DOHH2 (cell line): ENCODE measurements at regions not wholly inside any gene's neighbourhood (a gene's known extent, or its start where the extent isn't known, plus 50 kb on each side); places are given as distances from the start of the nearest gene placed in this dataset.

Source experiments
- H3F3A ChIP-seq: fragments of 200-600 bp; sonication (generic), shearing (Covaris generic); 2 replicates; pipeline ENCODE4 v1.6.0; 2016; ENCODE audit warnings: antibody characterized with exemption, mild to moderate bottlenecking; ENCODE audit not compliant: control insufficient read depth, insufficient read depth
- H3K27ac ChIP-seq: fragments of 200-600 bp; sonication (generic); 2 replicates; pipeline ENCODE4 v1.5.1; 2014; ENCODE audit warnings: low read depth, mild to moderate bottlenecking, low read length, moderate library complexity
- H3K27me3 ChIP-seq: fragments of 200-600 bp; sonication (generic); 2 replicates; pipeline ENCODE4 v1.6.1; 2014; ENCODE audit warnings: mild to moderate bottlenecking, low read length, mixed read lengths; ENCODE audit not compliant: control insufficient read depth
- H3K36me3 ChIP-seq: fragments of 200-600 bp; sonication (generic); 2 replicates; pipeline ENCODE4 v1.6.1; 2014; ENCODE audit warnings: mild to moderate bottlenecking, low read length, moderate library complexity, mixed read lengths; ENCODE audit not compliant: control insufficient read depth
- H3K4me1 ChIP-seq: fragments of 200-600 bp; sonication (generic); 2 replicates; pipeline ENCODE4 v1.6.1; 2014; ENCODE audit warnings: mild to moderate bottlenecking, low read length, mixed read lengths; ENCODE audit not compliant: control insufficient read depth
- H3K4me2 ChIP-seq: fragments of 200-600 bp; sonication (generic); 2 replicates; pipeline ENCODE4 v1.6.0; 2014; ENCODE audit warnings: mild to moderate bottlenecking, low read length, moderate library complexity
- H3K4me3 ChIP-seq: fragments of 200-600 bp; sonication (generic); 2 replicates; pipeline ENCODE4 v1.5.1; 2014; ENCODE audit warnings: mild to moderate bottlenecking, low read length, mixed read lengths
- H3K79me2 ChIP-seq: fragments of 200-600 bp; sonication (generic); 2 replicates; pipeline ENCODE4 v1.6.1; 2014; ENCODE audit warnings: mild to moderate bottlenecking, low read length, mixed read lengths; ENCODE audit not compliant: control insufficient read depth
- H3K9me2 ChIP-seq: fragments of 200-600 bp; sonication (generic); replicated peaks from 2 replicates; pipeline ENCODE4 v1.6.1; 2014; ENCODE audit warnings: mild to moderate bottlenecking, low read length, mixed read lengths; ENCODE audit not compliant: control insufficient read depth
- H3K9me3 ChIP-seq: fragments of 200-600 bp; sonication (generic); 2 replicates; pipeline ENCODE4 v1.6.1; 2014; ENCODE audit warnings: antibody characterized with exemption, low read length, mixed read lengths; ENCODE audit not compliant: control insufficient read depth, insufficient read depth
- H4K20me1 ChIP-seq: fragments of 200-600 bp; sonication (generic); 2 replicates; pipeline ENCODE4 v1.6.0; 2014; ENCODE audit warnings: low read depth, mild to moderate bottlenecking, antibody characterized with exemption, low read length, moderate library complexity; ENCODE audit not compliant: control insufficient read depth, insufficient read depth
- EZH2phosphoT487 ChIP-seq: fragments of 200-600 bp; sonication (generic); IDR thresholded peaks from 2 replicates; pipeline ENCODE4 v1.6.1; 2017; ENCODE audit warnings: borderline replicate concordance, mild to moderate bottlenecking, antibody characterized with exemption, low read length, moderate library complexity, mixed read lengths
- TF ChIP-seq, protein P1 (sequence below): fragments of 200-600 bp; sonication (generic); IDR thresholded peaks from one replicate; pipeline ENCODE4 v1.5.1; 2014; ENCODE audit warnings: antibody characterized with exemption, mild to moderate bottlenecking, low read depth, low read length; ENCODE audit not compliant: poor library complexity, severe bottlenecking

DNA sequence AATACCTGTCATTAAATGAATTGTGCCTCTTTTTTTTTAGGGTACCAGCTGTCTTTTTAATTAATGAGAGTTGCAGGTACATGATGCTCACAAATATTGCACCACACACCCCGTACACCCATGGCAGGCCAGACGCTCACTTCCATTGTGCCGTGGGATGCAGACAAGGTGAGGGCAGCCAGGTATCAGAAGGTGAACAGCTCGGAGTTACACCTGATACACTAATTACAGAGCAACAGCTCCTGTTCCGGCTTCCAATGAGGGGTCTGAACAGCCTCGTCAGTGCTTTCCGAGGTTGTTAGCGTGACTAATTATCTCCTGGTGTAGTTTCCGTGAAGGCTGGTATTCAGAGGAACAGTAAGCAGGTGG is 442.8 kb downstream of the ZNF516 start:
- H3K4me3 ChIP-seq: no peak overlapping the region
- H3K27ac ChIP-seq: no peak overlapping the region
- no peaks in the 10 kb centered on the region for H3K27me3 ChIP-seq
- no peaks in the 10 kb centered on the region for H3K9me3 ChIP-seq
- no peaks in the 10 kb centered on the region for H3K9me2 ChIP-seq
- no peaks in the 10 kb centered on the region for H3F3A ChIP-seq
- H3K4me1 ChIP-seq: no peaks in the 10 kb centered on the region
- TF ChIP-seq, protein P1, sequence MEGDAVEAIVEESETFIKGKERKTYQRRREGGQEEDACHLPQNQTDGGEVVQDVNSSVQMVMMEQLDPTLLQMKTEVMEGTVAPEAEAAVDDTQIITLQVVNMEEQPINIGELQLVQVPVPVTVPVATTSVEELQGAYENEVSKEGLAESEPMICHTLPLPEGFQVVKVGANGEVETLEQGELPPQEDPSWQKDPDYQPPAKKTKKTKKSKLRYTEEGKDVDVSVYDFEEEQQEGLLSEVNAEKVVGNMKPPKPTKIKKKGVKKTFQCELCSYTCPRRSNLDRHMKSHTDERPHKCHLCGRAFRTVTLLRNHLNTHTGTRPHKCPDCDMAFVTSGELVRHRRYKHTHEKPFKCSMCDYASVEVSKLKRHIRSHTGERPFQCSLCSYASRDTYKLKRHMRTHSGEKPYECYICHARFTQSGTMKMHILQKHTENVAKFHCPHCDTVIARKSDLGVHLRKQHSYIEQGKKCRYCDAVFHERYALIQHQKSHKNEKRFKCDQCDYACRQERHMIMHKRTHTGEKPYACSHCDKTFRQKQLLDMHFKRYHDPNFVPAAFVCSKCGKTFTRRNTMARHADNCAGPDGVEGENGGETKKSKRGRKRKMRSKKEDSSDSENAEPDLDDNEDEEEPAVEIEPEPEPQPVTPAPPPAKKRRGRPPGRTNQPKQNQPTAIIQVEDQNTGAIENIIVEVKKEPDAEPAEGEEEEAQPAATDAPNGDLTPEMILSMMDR: no peak
- TF ChIP-seq EZH2phosphoT487: no peak
- no peaks in the 10 kb centered on the region for H3K36me3 ChIP-seq
- no peaks in the 10 kb centered on the region for H3K79me2 ChIP-seq
- no peaks in the 10 kb centered on the region for H4K20me1 ChIP-seq
- no peak overlapping the region for H3K4me2 ChIP-seq

DNA sequence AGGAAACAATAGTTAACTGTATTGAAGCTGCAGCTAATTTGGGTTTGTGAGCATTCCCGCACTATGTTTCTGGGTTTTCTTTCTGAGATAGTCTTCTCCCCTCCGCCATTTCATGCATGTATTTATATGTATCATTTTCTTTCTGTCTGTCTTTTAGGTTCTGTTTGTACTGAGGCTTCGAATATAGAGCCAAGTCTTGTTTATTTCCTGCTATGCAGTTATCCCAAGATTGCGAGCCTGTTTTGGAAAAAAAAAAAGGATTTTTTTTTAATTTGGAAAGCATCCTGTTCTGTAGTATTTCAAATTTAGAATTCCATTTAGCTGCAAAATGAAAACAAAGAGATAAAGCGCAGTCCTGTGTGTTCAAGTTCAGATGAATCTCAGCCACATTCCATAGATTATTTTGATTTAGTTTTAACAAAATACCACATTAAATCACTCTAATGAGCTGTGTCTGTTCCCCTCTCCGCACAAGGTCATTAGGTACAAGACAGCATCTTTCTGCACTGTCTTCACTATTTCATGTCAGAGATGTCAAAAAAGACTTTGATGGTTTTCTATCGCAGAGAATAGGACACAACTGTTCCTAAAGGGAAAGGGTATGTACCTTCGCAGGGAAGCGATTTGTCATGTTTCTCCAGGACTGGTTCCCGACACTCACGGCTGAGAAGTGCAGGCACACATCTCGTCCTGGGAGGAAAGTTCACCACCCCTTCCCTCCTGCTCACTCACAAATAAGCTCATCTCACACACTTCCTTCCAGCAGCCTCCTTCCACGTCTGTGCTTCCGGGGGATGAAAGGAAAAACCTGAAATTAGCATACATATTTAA is 443.4 kb downstream of the ZNF516 start:
- H3F3A ChIP-seq: no peaks in the 10 kb centered on the region
- no peaks in the 10 kb centered on the region for H3K4me1 ChIP-seq
- no peak overlapping the region for H3K27ac ChIP-seq
- no peaks in the 10 kb centered on the region for H4K20me1 ChIP-seq
- H3K4me2 ChIP-seq: no peak overlapping the region
- no peaks in the 10 kb centered on the region for H3K27me3 ChIP-seq
- H3K4me3 ChIP-seq: no peak overlapping the region
- H3K9me2 ChIP-seq: no peaks in the 10 kb centered on the region
- H3K9me3 ChIP-seq: no peaks in the 10 kb centered on the region
- no peaks in the 10 kb centered on the region for H3K79me2 ChIP-seq
- no peaks in the 10 kb centered on the region for H3K36me3 ChIP-seq
- TF ChIP-seq, protein P1: no peak
- no peak for TF ChIP-seq EZH2phosphoT487

DNA sequence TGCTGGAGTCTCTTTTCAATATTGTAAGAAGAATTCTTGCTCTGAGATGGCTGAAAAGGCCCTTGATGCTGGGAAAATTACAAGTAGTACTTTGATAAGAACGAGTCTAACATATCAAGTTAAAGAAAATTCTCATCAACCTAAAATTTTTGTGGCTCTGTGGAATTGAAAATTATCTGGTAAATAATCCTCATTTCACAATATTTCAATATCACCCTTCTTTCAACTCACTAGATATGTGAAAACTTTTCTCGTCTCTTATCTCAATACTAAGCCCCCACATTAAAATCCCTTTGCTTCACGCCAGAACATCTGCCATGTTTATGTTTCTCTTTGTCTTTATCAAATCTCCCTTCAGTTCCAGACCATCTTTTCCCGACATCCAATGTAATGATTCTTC is 448.8 kb downstream of the ZNF516 start:
- H4K20me1 ChIP-seq: no peaks in the 10 kb centered on the region
- no peaks in the 10 kb centered on the region for H3K36me3 ChIP-seq
- no peaks in the 10 kb centered on the region for H3K27me3 ChIP-seq
- H3K9me2 ChIP-seq: no peaks in the 10 kb centered on the region
- H3F3A ChIP-seq: no peaks in the 10 kb centered on the region
- H3K79me2 ChIP-seq: no peaks in the 10 kb centered on the region
- H3K4me1 ChIP-seq: no peaks in the 10 kb centered on the region
- H3K27ac ChIP-seq: no peak overlapping the region
- no peak for TF ChIP-seq EZH2phosphoT487
- TF ChIP-seq, protein P1: no peak
- H3K4me3 ChIP-seq: no peak overlapping the region
- no peak overlapping the region for H3K4me2 ChIP-seq
- H3K9me3 ChIP-seq: no peaks in the 10 kb centered on the region
